IMR-90 (cell line): ENCODE measurements at regions not wholly inside any gene's neighbourhood (a gene's known extent, or its start where the extent isn't known, plus 50 kb on each side); places are given as distances from the start of the nearest gene placed in this dataset.

Experiments
- BHLHE40 ChIP-seq: fragments of 150-350 bp; IDR thresholded peaks from 2 replicates; pipeline ENCODE4 v1.6.1; 2016; ENCODE audit warnings: mild to moderate bottlenecking, low read depth, low read length
- ELK1 ChIP-seq: fragments of 150-350 bp; IDR thresholded peaks from 2 replicates; pipeline ENCODE4 v1.6.1; 2016; ENCODE audit warnings: low read depth, mild to moderate bottlenecking, low read length, moderate library complexity, borderline replicate concordance
- FOS ChIP-seq: fragments of 150-350 bp; IDR thresholded peaks from 2 replicates; pipeline ENCODE4 v1.6.1; 2016; ENCODE audit warnings: low read depth, low read length
- MXI1 ChIP-seq: IDR thresholded peaks from 2 replicates; pipeline ENCODE4 v1.6.1; 2012; ENCODE audit warnings: low read depth, mild to moderate bottlenecking, low read length, moderate library complexity, borderline replicate concordance
- NFE2L2 ChIP-seq: fragments of 150-350 bp; IDR thresholded peaks from 2 replicates; pipeline ENCODE4 v1.6.1; 2016; ENCODE audit warnings: low read depth, mild to moderate bottlenecking, low read length
- POLR2A ChIP-seq: IDR thresholded peaks from 2 replicates; pipeline ENCODE4 v1.6.1; 2012; ENCODE audit warnings: mild to moderate bottlenecking, low read depth, low read length
- RAD21 ChIP-seq: IDR thresholded peaks from 2 replicates; pipeline ENCODE4 v1.6.1; 2012; ENCODE audit warnings: low read length, improper control_type of control experiment
- RCOR1 ChIP-seq: IDR thresholded peaks from 2 replicates; pipeline ENCODE4 v1.6.1; 2012; ENCODE audit warnings: mild to moderate bottlenecking, low read length, improper control_type of control experiment; ENCODE audit not compliant: insufficient replicate concordance
- SMC3 ChIP-seq: fragments of 150-350 bp; IDR thresholded peaks from 2 replicates; pipeline ENCODE4 v1.6.1; 2016; ENCODE audit warnings: low read depth, mild to moderate bottlenecking, antibody characterized with exemption, low read length, moderate library complexity
- USF2 ChIP-seq: fragments of 150-350 bp; IDR thresholded peaks from 2 replicates; pipeline ENCODE4 v1.6.1; 2017; ENCODE audit warnings: mild to moderate bottlenecking, antibody characterized with exemption, low read length, low read depth
- TF ChIP-seq, protein P1 (sequence below): conservative IDR thresholded peaks from 2 replicates; pipeline ENCODE4 v1.5.1; 2012; ENCODE audit warnings: mild to moderate bottlenecking, low read depth, low read length, improper control_type of control experiment

DNA sequence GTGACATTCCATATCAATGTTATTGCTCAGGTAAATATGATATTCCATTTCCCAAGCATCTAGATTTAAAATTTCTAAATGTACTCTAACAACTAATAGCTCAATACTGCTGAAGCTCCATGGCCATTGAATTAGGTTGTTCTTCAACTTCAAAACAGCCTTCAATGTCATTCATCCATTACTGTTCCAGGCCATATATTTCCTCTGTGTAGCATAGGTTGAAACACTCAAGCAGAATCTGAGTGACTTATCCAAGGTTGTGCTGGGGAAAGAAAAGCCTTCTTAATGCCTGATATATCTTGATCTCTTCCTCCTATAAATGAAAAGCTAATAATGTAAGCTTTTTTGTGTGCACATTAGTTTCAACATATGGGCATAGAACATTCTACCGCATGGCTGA, 142.1 kb upstream of the ARL4C start:
- TF ChIP-seq, protein P1, sequence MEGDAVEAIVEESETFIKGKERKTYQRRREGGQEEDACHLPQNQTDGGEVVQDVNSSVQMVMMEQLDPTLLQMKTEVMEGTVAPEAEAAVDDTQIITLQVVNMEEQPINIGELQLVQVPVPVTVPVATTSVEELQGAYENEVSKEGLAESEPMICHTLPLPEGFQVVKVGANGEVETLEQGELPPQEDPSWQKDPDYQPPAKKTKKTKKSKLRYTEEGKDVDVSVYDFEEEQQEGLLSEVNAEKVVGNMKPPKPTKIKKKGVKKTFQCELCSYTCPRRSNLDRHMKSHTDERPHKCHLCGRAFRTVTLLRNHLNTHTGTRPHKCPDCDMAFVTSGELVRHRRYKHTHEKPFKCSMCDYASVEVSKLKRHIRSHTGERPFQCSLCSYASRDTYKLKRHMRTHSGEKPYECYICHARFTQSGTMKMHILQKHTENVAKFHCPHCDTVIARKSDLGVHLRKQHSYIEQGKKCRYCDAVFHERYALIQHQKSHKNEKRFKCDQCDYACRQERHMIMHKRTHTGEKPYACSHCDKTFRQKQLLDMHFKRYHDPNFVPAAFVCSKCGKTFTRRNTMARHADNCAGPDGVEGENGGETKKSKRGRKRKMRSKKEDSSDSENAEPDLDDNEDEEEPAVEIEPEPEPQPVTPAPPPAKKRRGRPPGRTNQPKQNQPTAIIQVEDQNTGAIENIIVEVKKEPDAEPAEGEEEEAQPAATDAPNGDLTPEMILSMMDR, result no peak
- TF ChIP-seq POLR2A, result no peak
- TF ChIP-seq SMC3, result no peak
- no peak for TF ChIP-seq NFE2L2
- TF ChIP-seq MXI1, result no peak
- TF ChIP-seq FOS, result no peak
- TF ChIP-seq RAD21, result no peak
- TF ChIP-seq RCOR1, result no peak
- no peak for TF ChIP-seq BHLHE40
- TF ChIP-seq USF2, result no peak
- TF ChIP-seq ELK1, result no peak
